ENCODE measurements at regions not wholly inside any gene's neighbourhood (a gene's known extent, or its start where the extent isn't known, plus 50 kb on each side); places are given as distances from the start of the nearest gene placed in this dataset.

DNA sequence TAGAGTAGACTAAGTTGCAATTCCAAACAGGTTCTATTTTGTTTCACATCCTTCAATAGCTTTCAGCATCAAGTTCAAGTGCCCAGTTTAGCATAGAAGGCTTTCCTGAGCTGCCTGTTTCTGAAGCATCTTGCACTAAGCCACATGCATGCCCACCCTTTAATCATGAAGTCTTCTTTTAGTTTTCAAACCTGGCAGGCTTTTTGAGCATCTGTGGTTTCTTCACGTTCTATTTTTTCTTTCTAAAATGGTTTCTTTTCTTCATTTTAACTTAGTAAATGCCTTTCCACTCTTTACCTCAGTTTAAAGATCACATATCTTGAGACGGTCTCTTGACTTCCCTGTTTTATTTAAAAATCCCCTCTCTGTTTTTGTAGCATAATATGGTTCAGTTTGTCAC, 360.1 kb downstream of the MAN2A1 start:
- no peaks in the 10 kb centered on the region for H4K20me1 ChIP-seq (ENCODE audit: insufficient read depth, low read depth, low read length)
- no peak overlapping the region for H2AFZ ChIP-seq (ENCODE audit: low read length)
- H3K4me3 ChIP-seq (ENCODE audit: low read length) = no peak overlapping the region
- H3K4me2 ChIP-seq (ENCODE audit: low read depth, low read length, poor library complexity, severe bottlenecking) = no peak overlapping the region
- no peaks in the 10 kb centered on the region for H3K79me2 ChIP-seq (ENCODE audit: low read length)
- DNase-seq = no peak
- H3K9ac ChIP-seq (ENCODE audit: low read length) = no peak overlapping the region
- H3K27ac ChIP-seq (ENCODE audit: low read length) = no peak overlapping the region
- H3K9me3 ChIP-seq (ENCODE audit: low read length) = no peaks in the 10 kb centered on the region
- H3K36me3 ChIP-seq (ENCODE audit: insufficient read depth, low read length) = no peaks in the 10 kb centered on the region
- H3K27me3 ChIP-seq (ENCODE audit: low read length) = no peaks in the 10 kb centered on the region
- peaks cover 9% of the 10 kb centered on the region for H3K4me1 ChIP-seq (ENCODE audit: low read length)
- H3K9me2 ChIP-seq (replicated peaks; ENCODE audit: insufficient read depth, low read length) = no peaks in the 10 kb centered on the region

DNA sequence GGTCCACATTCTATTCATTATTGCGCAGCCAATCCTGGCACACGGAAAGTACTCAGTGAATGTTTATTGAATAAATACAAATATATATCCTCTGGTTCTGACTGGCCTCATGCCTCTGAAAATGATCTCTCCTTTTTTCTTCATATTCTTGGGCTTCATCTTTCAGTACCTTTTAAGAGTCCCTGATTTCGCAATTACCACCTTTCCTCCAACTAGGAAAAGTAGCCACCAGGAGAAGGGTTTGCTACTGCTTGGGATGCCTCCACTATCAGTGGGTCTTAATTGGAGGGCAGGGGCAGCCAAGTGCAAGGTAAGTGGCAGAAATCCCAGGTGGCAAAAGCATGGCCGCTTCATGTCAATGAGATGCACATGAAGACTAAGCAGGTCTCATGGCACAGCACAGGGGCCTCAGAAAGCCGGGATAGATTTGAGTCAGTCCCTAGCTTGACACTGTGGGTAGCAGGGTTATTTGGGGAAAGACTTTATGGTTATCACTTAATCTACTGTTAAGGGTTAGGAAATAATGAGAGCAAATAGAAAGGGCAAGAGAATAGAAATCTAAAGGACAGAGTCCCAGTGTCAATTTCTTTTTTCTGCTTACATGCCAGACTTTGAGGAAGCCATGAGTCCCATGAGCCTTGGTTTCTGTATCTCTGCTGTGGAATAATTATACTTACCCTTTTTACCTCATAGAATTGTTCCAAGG, 361.1 kb downstream of the MAN2A1 start:
- Histone ChIP-seq H3K27ac (ENCODE audit: low read length) (no peak overlapping the region), H3K4me3 (ENCODE audit: low read length) (no peak overlapping the region), H3K79me2 (ENCODE audit: low read length) (no peaks in the 10 kb centered on the region), H3K9ac (ENCODE audit: low read length) (no peak overlapping the region), H3K36me3 (ENCODE audit: insufficient read depth, low read length) (no peaks in the 10 kb centered on the region), H4K20me1 (ENCODE audit: insufficient read depth, low read depth, low read length) (no peaks in the 10 kb centered on the region), H3K9me3 (ENCODE audit: low read length) (no peaks in the 10 kb centered on the region), H3K4me1 (ENCODE audit: low read length) (peaks cover 10% of the 10 kb centered on the region), H3K27me3 (ENCODE audit: low read length) (no peaks in the 10 kb centered on the region), H2AFZ (ENCODE audit: low read length) (no peak overlapping the region), H3K9me2 (replicated peaks; ENCODE audit: insufficient read depth, low read length) (no peaks in the 10 kb centered on the region), H3K4me2 (ENCODE audit: low read depth, low read length, poor library complexity, severe bottlenecking) (no peak overlapping the region)
- no peak for DNase-seq

DNA sequence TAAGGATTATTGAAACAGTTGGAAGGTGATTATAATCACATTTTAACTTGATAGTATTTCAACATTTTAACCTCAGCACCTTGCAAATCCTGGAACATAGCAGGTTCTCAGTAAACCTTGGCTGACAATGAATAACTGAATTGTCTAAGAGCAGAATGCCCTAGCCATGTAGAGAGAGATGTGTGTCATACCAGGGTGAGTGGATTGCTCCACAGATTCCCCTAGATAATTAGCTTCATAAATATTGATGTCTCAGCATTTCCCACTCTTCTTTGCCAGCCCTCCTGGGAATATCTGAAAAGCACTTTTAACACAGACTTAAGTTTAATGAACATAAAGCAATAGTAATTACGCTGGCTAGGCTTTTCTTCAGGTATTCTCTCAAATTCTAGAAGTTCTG, 363.5 kb downstream of the MAN2A1 start:
- Histone ChIP-seq H3K4me3 (ENCODE audit: low read length) (no peak overlapping the region), H3K9me3 (ENCODE audit: low read length) (no peaks in the 10 kb centered on the region), H3K9ac (ENCODE audit: low read length) (no peak overlapping the region), H3K36me3 (ENCODE audit: insufficient read depth, low read length) (no peaks in the 10 kb centered on the region), H3K4me2 (ENCODE audit: low read depth, low read length, poor library complexity, severe bottlenecking) (no peak overlapping the region), H3K79me2 (ENCODE audit: low read length) (no peaks in the 10 kb centered on the region), H3K9me2 (replicated peaks; ENCODE audit: insufficient read depth, low read length) (no peaks in the 10 kb centered on the region), H4K20me1 (ENCODE audit: insufficient read depth, low read depth, low read length) (no peaks in the 10 kb centered on the region), H3K4me1 (ENCODE audit: low read length) (peaks cover 10% of the 10 kb centered on the region), H3K27me3 (ENCODE audit: low read length) (no peaks in the 10 kb centered on the region), H2AFZ (ENCODE audit: low read length) (no peak overlapping the region), H3K27ac (ENCODE audit: low read length) (no peak overlapping the region)
- no peak for DNase-seq

DNA sequence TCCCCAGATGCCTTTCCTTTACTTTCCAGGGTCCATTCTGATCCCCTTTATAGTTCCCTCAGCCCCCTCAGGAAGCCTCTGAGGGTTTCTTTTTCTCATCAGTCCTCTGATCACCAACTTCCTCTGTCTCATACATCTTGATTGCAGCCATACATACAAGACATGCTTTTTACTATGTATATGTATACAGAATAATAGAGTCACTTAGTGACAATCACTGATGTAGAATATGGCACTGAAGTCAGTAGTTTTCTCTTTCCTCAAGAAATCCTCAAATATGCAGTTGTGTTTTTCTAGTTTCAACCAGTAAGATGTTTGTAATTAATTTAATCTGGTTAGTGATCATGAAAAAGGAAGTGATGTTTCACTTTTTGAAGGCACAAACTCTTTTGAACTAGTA, 364.1 kb downstream of the MAN2A1 start:
- peaks cover 10% of the 10 kb centered on the region for H3K4me1 ChIP-seq (ENCODE audit: low read length)
- H3K4me2 ChIP-seq (ENCODE audit: low read depth, low read length, poor library complexity, severe bottlenecking) = no peak overlapping the region
- H3K27ac ChIP-seq (ENCODE audit: low read length) = no peak overlapping the region
- no peaks in the 10 kb centered on the region for H3K9me3 ChIP-seq (ENCODE audit: low read length)
- no peak overlapping the region for H3K4me3 ChIP-seq (ENCODE audit: low read length)
- H2AFZ ChIP-seq (ENCODE audit: low read length) = no peak overlapping the region
- no peaks in the 10 kb centered on the region for H4K20me1 ChIP-seq (ENCODE audit: insufficient read depth, low read depth, low read length)
- H3K9ac ChIP-seq (ENCODE audit: low read length) = no peak overlapping the region
- no peak for DNase-seq
- H3K36me3 ChIP-seq (ENCODE audit: insufficient read depth, low read length) = no peaks in the 10 kb centered on the region
- H3K9me2 ChIP-seq (replicated peaks; ENCODE audit: insufficient read depth, low read length) = no peaks in the 10 kb centered on the region
- no peaks in the 10 kb centered on the region for H3K27me3 ChIP-seq (ENCODE audit: low read length)
- H3K79me2 ChIP-seq (ENCODE audit: low read length) = no peaks in the 10 kb centered on the region

DNA sequence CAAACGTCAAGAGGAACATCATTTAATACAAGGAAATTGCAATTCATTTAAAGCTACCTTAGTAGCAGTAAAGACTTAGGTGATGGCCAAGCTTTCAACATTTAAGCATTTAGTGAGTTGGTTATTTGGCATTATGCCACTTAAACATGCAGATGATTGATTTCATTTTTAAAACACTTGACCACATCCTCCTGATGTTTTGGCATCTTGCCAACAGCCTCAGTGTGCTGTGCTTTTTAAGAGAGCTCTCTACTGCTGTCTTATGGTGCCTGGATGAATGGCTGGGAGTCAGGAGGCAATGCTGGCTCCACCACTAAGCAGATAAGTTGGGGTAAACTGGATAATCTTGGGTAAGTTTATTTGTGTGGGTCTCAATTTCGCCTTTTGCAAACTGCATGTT, 364.5 kb downstream of the MAN2A1 start:
- no peak overlapping the region for H3K9ac ChIP-seq (ENCODE audit: low read length)
- no peaks in the 10 kb centered on the region for H3K9me2 ChIP-seq (replicated peaks; ENCODE audit: insufficient read depth, low read length)
- H3K9me3 ChIP-seq (ENCODE audit: low read length) = no peaks in the 10 kb centered on the region
- peaks cover 10% of the 10 kb centered on the region for H3K4me1 ChIP-seq (ENCODE audit: low read length)
- no peak overlapping the region for H2AFZ ChIP-seq (ENCODE audit: low read length)
- peak; percentile 74 for DNase-seq
- no peak overlapping the region for H3K27ac ChIP-seq (ENCODE audit: low read length)
- no peak overlapping the region for H3K4me2 ChIP-seq (ENCODE audit: low read depth, low read length, poor library complexity, severe bottlenecking)
- H3K79me2 ChIP-seq (ENCODE audit: low read length) = no peaks in the 10 kb centered on the region
- H3K4me3 ChIP-seq (ENCODE audit: low read length) = no peak overlapping the region
- no peaks in the 10 kb centered on the region for H3K36me3 ChIP-seq (ENCODE audit: insufficient read depth, low read length)
- H3K27me3 ChIP-seq (ENCODE audit: low read length) = no peaks in the 10 kb centered on the region
- H4K20me1 ChIP-seq (ENCODE audit: insufficient read depth, low read depth, low read length) = no peaks in the 10 kb centered on the region

DNA sequence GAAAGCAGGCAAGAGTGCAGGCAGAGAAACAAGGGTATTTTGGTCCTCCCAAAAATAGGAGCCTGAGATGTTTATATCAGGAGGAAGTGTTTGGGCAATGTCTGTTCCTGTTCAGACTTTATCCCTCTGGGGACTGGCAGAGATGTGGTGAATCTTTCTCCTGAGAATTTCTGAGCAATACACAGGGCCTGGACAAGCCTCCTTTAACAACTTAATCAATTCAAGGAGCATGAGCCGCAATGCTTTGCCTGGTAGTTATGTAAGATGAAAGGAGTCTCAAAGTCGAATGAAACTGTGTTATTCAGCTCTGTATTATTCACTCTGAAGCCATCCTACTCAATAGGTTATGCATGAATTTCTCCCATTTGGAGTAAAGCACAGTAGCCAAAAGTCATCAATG, 365.6 kb downstream of the MAN2A1 start:
- no peaks in the 10 kb centered on the region for H3K36me3 ChIP-seq (ENCODE audit: insufficient read depth, low read length)
- H3K27ac ChIP-seq (ENCODE audit: low read length) = no peak overlapping the region
- DNase-seq = no peak
- H3K9ac ChIP-seq (ENCODE audit: low read length) = no peak overlapping the region
- H2AFZ ChIP-seq (ENCODE audit: low read length) = no peak overlapping the region
- no peaks in the 10 kb centered on the region for H4K20me1 ChIP-seq (ENCODE audit: insufficient read depth, low read depth, low read length)
- H3K9me2 ChIP-seq (replicated peaks; ENCODE audit: insufficient read depth, low read length) = no peaks in the 10 kb centered on the region
- no peaks in the 10 kb centered on the region for H3K9me3 ChIP-seq (ENCODE audit: low read length)
- no peaks in the 10 kb centered on the region for H3K27me3 ChIP-seq (ENCODE audit: low read length)
- H3K4me1 ChIP-seq (ENCODE audit: low read length) = peaks cover 10% of the 10 kb centered on the region
- H3K79me2 ChIP-seq (ENCODE audit: low read length) = no peaks in the 10 kb centered on the region
- H3K4me3 ChIP-seq (ENCODE audit: low read length) = no peak overlapping the region
- H3K4me2 ChIP-seq (ENCODE audit: low read depth, low read length, poor library complexity, severe bottlenecking) = no peak overlapping the region

DNA sequence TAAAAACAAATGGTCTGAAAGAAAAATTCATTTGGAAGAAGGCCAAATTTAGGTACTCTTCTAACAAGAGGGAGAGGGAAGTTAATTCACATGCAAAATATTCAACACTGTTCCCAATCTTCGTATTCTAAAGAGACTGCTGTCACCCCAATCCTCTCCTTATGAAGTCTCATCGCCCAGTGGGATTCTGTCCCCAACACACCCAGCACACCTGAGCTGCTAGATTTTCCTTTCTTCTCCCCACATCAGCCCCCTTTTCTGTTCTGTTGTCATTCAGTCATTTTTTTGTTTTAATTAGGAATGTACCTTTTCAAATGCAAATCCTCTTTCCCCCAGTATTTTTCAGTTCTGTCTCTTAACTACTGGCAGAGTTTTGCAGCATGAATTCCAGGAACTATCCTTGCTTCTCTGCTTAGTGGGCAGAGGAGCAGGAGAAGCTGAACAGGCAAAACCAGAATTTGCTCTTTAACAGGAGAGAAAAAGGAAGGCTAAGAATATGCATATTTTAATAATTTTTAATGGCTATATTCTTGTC, 366.9 kb downstream of the MAN2A1 start:
- DNase-seq = no peak
- no peaks in the 10 kb centered on the region for H3K36me3 ChIP-seq (ENCODE audit: insufficient read depth, low read length)
- H3K9me3 ChIP-seq (ENCODE audit: low read length) = no peaks in the 10 kb centered on the region
- no peak overlapping the region for H2AFZ ChIP-seq (ENCODE audit: low read length)
- H3K9me2 ChIP-seq (replicated peaks; ENCODE audit: insufficient read depth, low read length) = no peaks in the 10 kb centered on the region
- H4K20me1 ChIP-seq (ENCODE audit: insufficient read depth, low read depth, low read length) = no peaks in the 10 kb centered on the region
- no peaks in the 10 kb centered on the region for H3K27me3 ChIP-seq (ENCODE audit: low read length)
- no peak overlapping the region for H3K4me2 ChIP-seq (ENCODE audit: low read depth, low read length, poor library complexity, severe bottlenecking)
- H3K4me1 ChIP-seq (ENCODE audit: low read length) = peaks cover 10% of the 10 kb centered on the region
- H3K4me3 ChIP-seq (ENCODE audit: low read length) = no peak overlapping the region
- no peaks in the 10 kb centered on the region for H3K79me2 ChIP-seq (ENCODE audit: low read length)
- H3K9ac ChIP-seq (ENCODE audit: low read length) = no peak overlapping the region
- no peak overlapping the region for H3K27ac ChIP-seq (ENCODE audit: low read length)

GRCh38 chr5:110058175-110058574, 368.4 kb downstream of the MAN2A1 start:
- H4K20me1 ChIP-seq (ENCODE audit: insufficient read depth, low read depth, low read length) = no peaks in the 10 kb centered on the region
- no peak overlapping the region for H3K4me2 ChIP-seq (ENCODE audit: low read depth, low read length, poor library complexity, severe bottlenecking)
- peaks cover 10% of the 10 kb centered on the region for H3K4me1 ChIP-seq (ENCODE audit: low read length)
- no peak overlapping the region for H3K4me3 ChIP-seq (ENCODE audit: low read length)
- no peak overlapping the region for H3K27ac ChIP-seq (ENCODE audit: low read length)
- H3K36me3 ChIP-seq (ENCODE audit: insufficient read depth, low read length) = no peaks in the 10 kb centered on the region
- H3K9ac ChIP-seq (ENCODE audit: low read length) = no peak overlapping the region
- no peak for DNase-seq
- H2AFZ ChIP-seq (ENCODE audit: low read length) = no peak overlapping the region
- no peaks in the 10 kb centered on the region for H3K27me3 ChIP-seq (ENCODE audit: low read length)
- no peaks in the 10 kb centered on the region for H3K79me2 ChIP-seq (ENCODE audit: low read length)
- no peaks in the 10 kb centered on the region for H3K9me3 ChIP-seq (ENCODE audit: low read length)
- no peaks in the 10 kb centered on the region for H3K9me2 ChIP-seq (replicated peaks; ENCODE audit: insufficient read depth, low read length)

All from Karpas-422 (cell line).